ENCODE measurements at regions not wholly inside any gene's neighbourhood (a gene's known extent, or its start where the extent isn't known, plus 50 kb on each side); places are given as distances from the start of the nearest gene placed in this dataset.
"Not testable (repeated sequence)": the region's sequence is repeated elsewhere in the genome, so short reads cannot be mapped to it uniquely, and the experiment has no call there.

DNA sequence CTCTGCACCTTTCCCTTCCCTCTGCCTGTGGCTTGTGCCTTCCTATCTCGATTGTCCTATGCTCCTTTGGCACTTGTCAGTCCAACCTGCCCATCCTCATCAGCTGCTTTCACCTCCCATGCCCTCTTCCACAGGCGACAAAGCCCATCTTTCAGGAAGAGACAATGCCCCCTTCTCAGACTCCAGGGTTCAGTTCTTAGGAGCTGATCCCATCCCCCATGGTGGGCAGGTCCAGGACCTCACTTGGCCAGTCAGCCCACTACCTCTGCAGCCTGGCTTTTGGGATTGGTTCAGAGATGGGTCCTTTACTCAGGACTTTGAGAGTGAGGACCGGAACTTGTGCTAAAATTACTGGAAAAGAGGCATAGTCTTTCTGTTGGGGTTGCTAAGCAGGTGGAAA, 74.0 kb upstream of the NANOS1 start:
- no peaks in the 10 kb centered on the region for H3K9me3 Mint-ChIP-seq

DNA sequence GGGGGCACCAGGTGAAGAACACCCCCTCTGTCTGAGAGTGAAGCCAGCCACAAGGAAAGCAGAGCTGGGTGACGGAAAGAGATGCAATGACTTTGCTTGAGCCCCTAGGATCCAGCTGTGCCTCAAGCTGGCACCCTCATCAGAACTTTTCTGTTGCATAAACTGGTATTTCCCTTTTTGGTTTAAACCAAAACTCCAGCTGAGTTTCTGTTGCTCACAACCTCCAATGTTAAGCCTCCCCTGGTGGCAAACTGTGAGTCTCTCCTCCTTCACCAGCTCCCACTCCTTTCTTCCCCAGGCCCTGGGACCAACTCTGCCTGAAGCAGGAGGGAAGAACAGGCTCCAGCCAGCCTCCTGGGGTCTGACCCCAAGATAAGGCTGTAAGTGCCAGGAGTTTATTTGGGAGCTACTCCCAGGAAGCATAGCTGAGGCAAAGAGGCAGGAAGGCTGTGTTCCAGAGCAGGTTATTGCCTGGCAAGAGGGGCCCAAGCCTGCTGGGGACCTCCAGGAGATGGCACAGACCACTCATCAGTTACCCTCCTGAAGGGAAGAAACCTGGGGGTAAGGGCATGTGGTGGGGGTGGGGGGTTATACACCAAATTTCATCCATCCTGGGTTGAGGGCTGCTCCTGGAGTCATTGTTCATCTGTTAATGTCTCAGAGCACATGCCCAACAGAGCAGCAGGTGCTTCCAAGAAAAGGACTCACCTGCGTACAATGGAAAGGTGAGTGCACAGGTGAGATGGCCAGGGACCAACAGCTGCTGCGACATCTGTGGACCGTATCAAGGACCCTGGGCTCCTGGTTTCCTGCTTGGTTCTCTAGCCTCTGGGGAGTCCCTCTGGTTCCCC, 73.3 kb upstream of the NANOS1 start:
- peaks cover 37% of the 10 kb centered on the region for H3K27me3 Mint-ChIP-seq
- no peaks in the 10 kb centered on the region for H3K9me3 Mint-ChIP-seq
- no peak overlapping the region for H3K27ac Mint-ChIP-seq (ENCODE audit: low read depth)
- ATAC-seq (replicated peaks; ENCODE audit: extremely low read depth, poor library complexity, severe bottlenecking) (no peak), DNase-seq (ENCODE audit: low spot score in 2 of 2) (no peak)
- H3K4me1 Mint-ChIP-seq, result no peaks in the 10 kb centered on the region
- no peaks in the 10 kb centered on the region for H3K36me3 Mint-ChIP-seq (ENCODE audit: insufficient read depth)
- H3K4me3 Mint-ChIP-seq, result no peak overlapping the region

More for the DNA sequence above, 74.0 kb upstream of the NANOS1 start:
- Mint-ChIP-seq H3K4me1 (no peaks in the 10 kb centered on the region), H3K27me3 (peaks cover 39% of the 10 kb centered on the region), H3K27ac (ENCODE audit: low read depth) (no peak overlapping the region), H3K36me3 (ENCODE audit: insufficient read depth) (no peaks in the 10 kb centered on the region), H3K4me3 (no peak overlapping the region)
- ATAC-seq (replicated peaks; ENCODE audit: extremely low read depth, poor library complexity, severe bottlenecking), result no peak
- no peak for DNase-seq (ENCODE audit: low spot score in 2 of 2)

DNA sequence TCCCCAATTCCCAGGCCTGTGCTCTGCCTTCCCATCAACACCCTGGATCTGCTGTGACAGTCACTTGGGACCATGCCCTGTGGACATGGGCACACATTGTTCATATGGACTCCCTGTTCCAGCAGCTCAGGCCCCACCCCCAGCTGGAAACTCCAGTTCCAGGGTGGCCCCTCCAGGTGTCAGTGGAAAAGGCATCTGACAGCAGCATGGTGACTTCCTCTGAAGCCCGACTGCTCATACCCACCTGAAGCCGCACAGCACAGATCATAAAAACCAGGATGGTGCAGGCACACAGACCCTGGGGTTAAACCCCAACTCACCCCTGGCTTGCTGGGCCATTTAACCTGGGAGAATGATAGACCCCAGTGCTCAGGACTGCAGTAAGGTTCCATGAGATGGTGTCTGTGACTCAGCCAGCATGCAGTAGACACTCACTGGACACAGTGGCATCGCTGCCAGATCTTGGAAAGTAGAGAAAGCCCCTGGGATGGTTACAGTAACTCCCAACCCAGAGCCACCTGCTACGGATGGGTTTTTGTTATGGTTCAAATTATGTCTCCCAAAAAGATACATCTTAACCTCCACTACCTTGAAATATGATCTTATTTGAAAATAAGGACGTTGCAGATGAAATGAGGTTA, 72.6 kb upstream of the NANOS1 start:
- peaks cover 29% of the 10 kb centered on the region for H3K27me3 Mint-ChIP-seq
- H3K4me3 Mint-ChIP-seq, result no peak overlapping the region
- H3K27ac Mint-ChIP-seq (ENCODE audit: low read depth), result no peak overlapping the region
- H3K9me3 Mint-ChIP-seq, result no peaks in the 10 kb centered on the region
- DNase-seq (ENCODE audit: low spot score in 2 of 2) (no peak), ATAC-seq (replicated peaks; ENCODE audit: extremely low read depth, poor library complexity, severe bottlenecking) (no peak)
- H3K4me1 Mint-ChIP-seq, result no peaks in the 10 kb centered on the region
- H3K36me3 Mint-ChIP-seq (ENCODE audit: insufficient read depth), result no peaks in the 10 kb centered on the region

DNA sequence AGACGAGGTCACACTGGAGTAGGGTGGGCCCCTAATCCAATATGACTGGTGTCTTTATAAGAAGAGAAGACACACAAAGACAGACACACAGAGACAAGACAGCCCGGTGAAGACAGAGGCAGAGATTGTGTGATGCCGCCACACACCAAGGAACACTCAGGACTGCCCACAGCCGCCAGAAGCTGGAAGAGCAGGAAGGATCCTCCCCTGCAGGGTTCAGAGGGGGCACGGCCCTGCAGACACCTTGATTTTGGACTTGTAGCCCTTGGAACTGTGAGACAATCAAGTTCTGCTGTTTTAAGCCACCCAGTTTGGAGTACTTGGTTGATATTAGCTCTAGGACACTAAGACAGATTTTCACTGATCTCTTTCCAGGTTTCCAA, 72.1 kb upstream of the NANOS1 start:
- H3K4me1 Mint-ChIP-seq, result no peaks in the 10 kb centered on the region
- H3K27ac Mint-ChIP-seq (ENCODE audit: low read depth), result no peak overlapping the region
- H3K27me3 Mint-ChIP-seq, result peaks cover 25% of the 10 kb centered on the region
- no peaks in the 10 kb centered on the region for H3K9me3 Mint-ChIP-seq
- H3K4me3 Mint-ChIP-seq, result no peak overlapping the region
- no peak for ATAC-seq (replicated peaks; ENCODE audit: extremely low read depth, poor library complexity, severe bottlenecking)
- no peak for DNase-seq (ENCODE audit: low spot score in 2 of 2)
- no peaks in the 10 kb centered on the region for H3K36me3 Mint-ChIP-seq (ENCODE audit: insufficient read depth)

DNA sequence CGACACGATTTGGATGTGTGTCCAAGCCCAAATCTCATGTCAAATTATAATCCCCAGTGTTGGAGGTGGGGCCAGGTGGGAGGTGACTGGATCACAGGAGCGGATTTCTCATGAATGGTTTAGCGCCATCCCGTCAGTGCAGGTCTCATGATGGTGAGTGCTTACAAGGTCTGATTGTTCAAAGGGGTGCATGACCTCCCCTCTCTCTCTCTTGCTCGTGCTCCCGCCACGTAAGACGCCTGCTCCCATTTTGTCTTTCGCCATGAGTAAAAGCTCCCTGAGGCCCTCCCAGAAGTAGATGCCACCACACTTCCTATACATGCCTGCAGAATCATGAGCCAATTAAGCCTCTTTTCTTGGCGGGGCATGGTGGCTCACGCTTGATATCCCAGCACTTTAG, 71.5 kb upstream of the NANOS1 start:
- DNase-seq (ENCODE audit: low spot score in 2 of 2), result no peak
- ATAC-seq (replicated peaks; ENCODE audit: extremely low read depth, poor library complexity, severe bottlenecking), result no peak
- no peaks in the 10 kb centered on the region for H3K36me3 Mint-ChIP-seq (ENCODE audit: insufficient read depth)
- no peaks in the 10 kb centered on the region for H3K9me3 Mint-ChIP-seq
- no peaks in the 10 kb centered on the region for H3K4me1 Mint-ChIP-seq
- no peak overlapping the region for H3K4me3 Mint-ChIP-seq
- no peak overlapping the region for H3K27ac Mint-ChIP-seq (ENCODE audit: low read depth)
- peaks cover 25% of the 10 kb centered on the region for H3K27me3 Mint-ChIP-seq

DNA sequence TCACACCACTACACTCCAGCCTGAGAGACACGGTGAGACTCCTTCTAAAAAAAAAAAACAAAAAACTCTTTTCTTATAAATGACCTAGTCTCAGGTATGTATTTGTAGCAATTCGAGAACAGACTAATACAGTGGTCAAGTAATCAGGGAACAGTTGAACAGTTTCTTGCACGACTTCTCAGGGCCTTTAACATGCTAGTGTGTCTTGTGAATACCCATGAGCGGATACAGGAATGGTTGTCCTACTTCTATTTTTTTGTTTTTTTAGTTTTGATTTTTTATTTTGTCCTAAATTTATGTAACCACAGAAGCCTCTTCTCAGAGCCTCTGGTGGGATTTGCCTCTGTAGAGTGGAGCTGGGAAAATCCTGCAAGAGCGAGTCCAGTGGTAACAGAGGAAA, 71.0 kb upstream of the NANOS1 start:
- no peaks in the 10 kb centered on the region for H3K36me3 Mint-ChIP-seq (ENCODE audit: insufficient read depth)
- DNase-seq (ENCODE audit: low spot score in 2 of 2), result no peak
- H3K27me3 Mint-ChIP-seq, result peaks cover 25% of the 10 kb centered on the region
- no peak overlapping the region for H3K4me3 Mint-ChIP-seq
- no peaks in the 10 kb centered on the region for H3K4me1 Mint-ChIP-seq
- H3K27ac Mint-ChIP-seq (ENCODE audit: low read depth), result no peak overlapping the region
- no peaks in the 10 kb centered on the region for H3K9me3 Mint-ChIP-seq
- ATAC-seq (replicated peaks; ENCODE audit: extremely low read depth, poor library complexity, severe bottlenecking), result no peak

DNA sequence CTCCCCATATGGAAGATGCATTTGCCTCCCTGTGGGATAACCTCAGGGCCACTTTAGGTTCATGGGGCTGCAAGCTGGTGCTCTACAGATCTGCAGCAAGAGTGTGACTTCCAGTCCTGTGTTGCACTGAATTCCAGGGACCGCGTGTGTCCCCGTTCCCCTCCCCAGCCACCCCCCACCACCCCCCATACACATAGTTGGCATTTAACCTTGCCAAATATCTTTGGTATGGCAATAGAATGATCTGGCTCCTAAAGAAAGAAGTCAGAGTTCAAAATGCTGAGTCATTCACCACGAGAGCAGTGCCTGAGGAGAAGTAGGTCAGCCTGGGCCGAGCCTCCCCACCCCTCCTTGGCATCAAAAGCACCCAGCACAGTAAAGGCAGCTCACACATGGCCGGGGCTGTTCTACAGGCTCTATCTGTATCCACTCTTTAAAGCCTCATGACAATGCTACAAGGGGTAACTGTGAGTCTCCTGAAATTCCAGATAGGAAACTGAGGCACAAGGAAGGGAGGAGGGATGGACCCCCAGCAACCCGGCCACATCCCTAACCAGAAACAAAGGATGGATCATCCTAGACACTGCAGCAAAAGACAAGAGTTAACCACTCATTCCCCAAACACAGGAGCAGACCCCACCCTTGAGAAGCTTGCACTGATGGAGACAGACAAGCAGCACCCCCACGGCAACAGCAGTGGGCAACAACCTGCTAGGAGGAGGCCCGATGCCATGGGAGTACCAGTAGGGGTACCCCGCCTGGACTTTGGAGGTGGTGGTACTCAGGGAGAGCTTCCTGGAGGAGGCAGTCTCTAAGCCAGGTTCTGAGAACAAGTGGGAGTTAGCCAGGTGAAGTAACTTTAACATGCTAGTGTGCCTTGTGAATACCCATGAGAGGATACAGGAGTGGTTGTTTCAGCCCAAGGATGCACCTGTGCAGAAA, 70.3 kb upstream of the NANOS1 start:
- H3K4me3 Mint-ChIP-seq, result no peak overlapping the region
- peaks cover 25% of the 10 kb centered on the region for H3K27me3 Mint-ChIP-seq
- ATAC-seq (replicated peaks; ENCODE audit: extremely low read depth, poor library complexity, severe bottlenecking) (no peak), DNase-seq (ENCODE audit: low spot score in 2 of 2) (no peak)
- no peak overlapping the region for H3K27ac Mint-ChIP-seq (ENCODE audit: low read depth)
- no peaks in the 10 kb centered on the region for H3K4me1 Mint-ChIP-seq
- H3K36me3 Mint-ChIP-seq (ENCODE audit: insufficient read depth), result no peaks in the 10 kb centered on the region
- no peaks in the 10 kb centered on the region for H3K9me3 Mint-ChIP-seq

DNA sequence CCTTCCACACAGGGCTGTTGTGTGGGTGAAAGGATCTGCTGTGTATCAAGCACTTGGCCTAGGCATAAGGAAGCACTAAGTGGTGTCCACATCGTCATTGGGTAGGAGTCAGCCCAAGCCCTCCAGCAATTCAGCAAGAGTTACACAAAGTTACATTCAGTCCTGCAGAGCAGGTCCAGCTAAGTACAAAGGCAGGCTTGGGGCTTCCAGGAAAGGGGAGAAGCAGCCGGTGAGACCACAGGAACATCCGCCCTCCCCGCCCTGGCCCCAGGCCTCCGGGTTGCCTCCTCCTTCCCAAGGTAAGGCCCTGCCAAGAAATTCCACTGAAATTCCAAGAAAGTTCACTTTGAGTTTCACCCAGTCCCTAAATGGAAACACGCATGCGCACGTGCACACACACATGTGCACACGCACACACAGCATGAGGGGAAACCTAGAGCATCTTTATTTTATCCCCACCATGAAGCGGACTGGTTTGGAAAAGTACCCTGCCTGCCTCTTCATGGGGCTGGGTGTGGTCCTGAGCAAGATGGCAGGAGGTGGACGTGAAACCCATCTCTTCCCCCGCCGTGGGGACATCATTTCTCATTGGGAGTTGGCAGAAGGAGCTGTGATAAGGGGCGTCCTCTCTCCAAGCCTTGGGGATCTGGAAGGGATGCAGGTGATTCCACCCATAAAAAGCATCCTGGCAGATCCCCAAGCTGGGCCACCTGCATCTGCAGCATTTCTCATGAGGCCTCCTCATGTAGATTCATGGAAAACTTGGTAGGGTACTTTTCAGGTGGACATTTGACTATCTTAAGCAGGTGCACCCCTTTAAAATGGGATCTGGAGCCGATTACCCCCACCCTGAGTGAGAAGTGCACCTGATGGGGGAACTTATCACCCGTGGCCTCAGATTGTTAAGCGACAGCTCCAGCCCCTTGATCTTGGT, 69.1 kb upstream of the NANOS1 start:
- no peaks in the 10 kb centered on the region for H3K36me3 Mint-ChIP-seq (ENCODE audit: insufficient read depth)
- DNase-seq (ENCODE audit: low spot score in 2 of 2) (no peak), ATAC-seq (replicated peaks; ENCODE audit: extremely low read depth, poor library complexity, severe bottlenecking) (no peak)
- no peaks in the 10 kb centered on the region for H3K9me3 Mint-ChIP-seq
- H3K4me3 Mint-ChIP-seq, result no peak overlapping the region
- H3K27me3 Mint-ChIP-seq, result peaks cover 30% of the 10 kb centered on the region
- H3K27ac Mint-ChIP-seq (ENCODE audit: low read depth), result no peak overlapping the region
- no peaks in the 10 kb centered on the region for H3K4me1 Mint-ChIP-seq

DNA sequence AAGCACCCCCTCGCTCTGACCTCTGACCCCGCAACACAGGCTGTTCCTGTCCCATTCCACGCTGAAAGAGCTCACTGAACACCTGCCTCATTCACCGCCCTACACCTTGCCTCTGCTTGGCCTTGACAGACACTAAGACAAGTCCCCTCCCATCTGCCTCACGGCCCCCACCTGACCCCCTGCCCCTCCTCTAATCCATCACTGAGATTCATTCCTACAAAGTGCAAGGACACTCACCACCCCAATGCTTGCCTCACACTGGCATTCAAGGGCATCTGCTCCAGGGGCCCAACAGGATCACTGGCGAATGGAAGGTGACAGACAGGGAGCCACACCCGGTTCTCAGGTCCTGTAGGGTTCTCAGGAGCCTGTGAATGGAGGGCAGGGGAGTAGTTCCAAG, 68.1 kb upstream of the NANOS1 start:
- H3K9me3 Mint-ChIP-seq, result no peaks in the 10 kb centered on the region
- no peaks in the 10 kb centered on the region for H3K4me1 Mint-ChIP-seq
- no peak overlapping the region for H3K27ac Mint-ChIP-seq (ENCODE audit: low read depth)
- no peaks in the 10 kb centered on the region for H3K36me3 Mint-ChIP-seq (ENCODE audit: insufficient read depth)
- peaks cover 40% of the 10 kb centered on the region for H3K27me3 Mint-ChIP-seq
- no peak for DNase-seq (ENCODE audit: low spot score in 2 of 2)
- no peak overlapping the region for H3K4me3 Mint-ChIP-seq
- no peak for ATAC-seq (replicated peaks; ENCODE audit: extremely low read depth, poor library complexity, severe bottlenecking)

DNA sequence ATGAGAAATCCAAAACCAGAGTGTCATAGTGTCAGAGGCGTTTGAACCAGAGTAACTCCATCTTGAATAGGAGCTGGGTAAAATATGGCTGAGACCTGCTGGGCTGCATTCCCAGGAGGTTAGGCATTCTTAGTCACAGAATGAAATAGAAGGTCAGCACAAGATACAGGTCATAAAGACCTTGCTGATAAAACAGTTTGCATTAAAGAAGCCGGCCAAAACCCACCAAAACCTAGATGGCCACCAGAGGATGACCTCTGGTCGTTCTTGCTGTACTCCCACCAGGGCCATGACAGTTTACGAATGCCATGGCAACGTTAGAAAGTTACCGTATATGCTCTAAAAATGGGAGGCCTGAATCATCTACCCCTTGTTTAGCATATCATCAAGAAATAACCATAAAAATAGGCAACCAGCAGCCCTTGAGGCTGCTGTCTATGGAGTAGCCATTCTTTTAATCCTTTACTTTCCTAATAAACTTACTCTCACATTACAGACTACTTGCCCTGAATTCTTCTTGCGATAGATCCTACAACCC, 67.1 kb upstream of the NANOS1 start:
- H3K27me3 Mint-ChIP-seq, result peaks cover 49% of the 10 kb centered on the region
- not testable (repeated sequence) for H3K4me1 Mint-ChIP-seq; H3K9me3 Mint-ChIP-seq; H3K4me3 Mint-ChIP-seq; ATAC-seq (replicated peaks; ENCODE audit: extremely low read depth, poor library complexity, severe bottlenecking); DNase-seq (ENCODE audit: low spot score in 2 of 2); H3K27ac Mint-ChIP-seq (ENCODE audit: low read depth); H3K36me3 Mint-ChIP-seq (ENCODE audit: insufficient read depth)

DNA sequence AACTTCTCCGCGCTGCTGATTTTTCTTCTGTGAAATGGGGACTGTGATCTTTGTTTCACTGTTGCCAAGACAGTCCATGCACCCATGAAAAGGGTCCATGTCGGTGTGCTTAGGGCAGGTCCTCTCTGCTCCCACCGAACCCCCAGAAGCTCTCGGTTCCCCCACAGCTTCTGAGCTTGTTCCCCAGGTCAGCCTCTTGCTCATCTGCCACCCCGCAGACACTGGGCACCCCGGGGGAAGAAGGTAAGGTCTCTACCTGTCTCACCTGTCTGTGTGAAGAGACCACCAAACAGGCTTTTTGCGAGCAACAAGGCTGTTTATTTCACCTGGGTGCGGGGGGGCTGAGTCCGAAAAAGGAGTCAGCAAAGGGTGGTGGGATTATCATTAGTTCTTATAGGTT, 66.2 kb upstream of the NANOS1 start:
- ATAC-seq (replicated peaks; ENCODE audit: extremely low read depth, poor library complexity, severe bottlenecking), result no peak

More for the DNA sequence above, 66.2 kb upstream of the NANOS1 start:
- Mint-ChIP-seq H3K4me1 (no peaks in the 10 kb centered on the region), H3K36me3 (ENCODE audit: insufficient read depth) (no peaks in the 10 kb centered on the region), H3K4me3 (no peak overlapping the region), H3K9me3 (no peaks in the 10 kb centered on the region), H3K27ac (ENCODE audit: low read depth) (no peak overlapping the region), H3K27me3 (peaks cover 51% of the 10 kb centered on the region)
- DNase-seq (ENCODE audit: low spot score in 2 of 2), result no peak

Data from central memory CD8-positive, alpha-beta T cell (primary cell).